ENCODE measurements at regions not wholly inside any gene's neighbourhood (a gene's known extent, or its start where the extent isn't known, plus 50 kb on each side); places are given as distances from the start of the nearest gene placed in this dataset.

GRCh38 chr18:1653873-1654272 is 749.2 kb downstream of the ADCYAP1 start:
- TF ChIP-seq RXRA (IDR thresholded peaks at IDR 0.05), result no peak
- no peak for TF ChIP-seq MAX (IDR thresholded peaks at IDR 0.05)
- TF ChIP-seq RAD21 (IDR thresholded peaks at IDR 0.05), result no peak
- no peak for TF ChIP-seq ATF3 (IDR thresholded peaks at IDR 0.05)
- no peak for TF ChIP-seq EGR1 (IDR thresholded peaks at IDR 0.05; ENCODE audit: low read depth in 2 of 2)
- TF ChIP-seq FOXA2 (IDR thresholded peaks at IDR 0.05), result no peak
- TF ChIP-seq HNF4G (IDR thresholded peaks at IDR 0.05), result no peak
- Histone ChIP-seq H3K4me3 (ENCODE audit: low read depth in 1 of 3, low read length in 3 of 3) (no peak overlapping the region), H3K4me1 (ENCODE audit: control insufficient read depth in 4 of 4, insufficient read depth in 4 of 4, low read length in 3 of 4) (no peaks in the 10 kb centered on the region), H3K9me3 (ENCODE audit: control insufficient read depth in 4 of 4, low read length in 3 of 4) (no peaks in the 10 kb centered on the region), H3K27me3 (ENCODE audit: control insufficient read depth in 4 of 4, insufficient read depth in 4 of 4, low read length in 3 of 4) (no peaks in the 10 kb centered on the region), H3K9ac (ENCODE audit: low read depth in 1 of 2, low read length in 2 of 2) (no peak overlapping the region), H3K27ac (ENCODE audit: low read depth in 1 of 2, low read length in 2 of 2) (no peak overlapping the region), H3K36me3 (ENCODE audit: control insufficient read depth in 4 of 4, insufficient read depth in 3 of 4, low read depth in 1 of 4, low read length in 3 of 4) (no peaks in the 10 kb centered on the region)
- no peak for DNase-seq (ENCODE audit: low spot score)
- 76% methylated on average over 4 of the region's 4 CpGs for WGBS

- H3K27ac ChIP-seq (ENCODE audit: low read depth in 1 of 2, low read length in 2 of 2), result no peak overlapping the region
- TF ChIP-seq FOXA1 (IDR thresholded peaks at IDR 0.05) (no peak), ZBTB33 (IDR thresholded peaks at IDR 0.05) (no peak), GABPA (IDR thresholded peaks at IDR 0.05 in 1 of 2, conservative IDR thresholded peaks at IDR 0.05 in 1 of 2) (no peak), RXRA (IDR thresholded peaks at IDR 0.05) (no peak), REST (IDR thresholded peaks at IDR 0.05) (no peak), FOXA2 (IDR thresholded peaks at IDR 0.05) (no peak), ATF3 (IDR thresholded peaks at IDR 0.05) (no peak), NR2F2 (IDR thresholded peaks at IDR 0.05) (no peak), SP1 (IDR thresholded peaks at IDR 0.05) (no peak), HNF4G (IDR thresholded peaks at IDR 0.05) (no peak)
- WGBS, result 92% methylated on average over 1 of the region's 1 CpG
Observed at GRCh38 chr18:1657876-1658275, 753.2 kb downstream of the ADCYAP1 start.

More at GRCh38 chr18:1657876-1658275, 753.2 kb downstream of the ADCYAP1 start:
- H3K27me3 ChIP-seq (ENCODE audit: control insufficient read depth in 4 of 4, insufficient read depth in 4 of 4, low read length in 3 of 4), result no peaks in the 10 kb centered on the region
- H3K36me3 ChIP-seq (ENCODE audit: control insufficient read depth in 4 of 4, insufficient read depth in 3 of 4, low read depth in 1 of 4, low read length in 3 of 4), result no peaks in the 10 kb centered on the region
- no peaks in the 10 kb centered on the region for H3K4me1 ChIP-seq (ENCODE audit: control insufficient read depth in 4 of 4, insufficient read depth in 4 of 4, low read length in 3 of 4)
- H3K9ac ChIP-seq (ENCODE audit: low read depth in 1 of 2, low read length in 2 of 2), result no peak overlapping the region
- no peaks in the 10 kb centered on the region for H3K9me3 ChIP-seq (ENCODE audit: control insufficient read depth in 4 of 4, low read length in 3 of 4)
- no peak overlapping the region for H3K4me3 ChIP-seq (ENCODE audit: low read depth in 1 of 3, low read length in 3 of 3)
- DNase-seq (ENCODE audit: low spot score), result no peak
